CD4-positive, alpha-beta T cell treated with Interleukin-4 for 4 hours (primary cell): ENCODE measurements at regions not wholly inside any gene's neighbourhood (a gene's known extent, or its start where the extent isn't known, plus 50 kb on each side); places are given as distances from the start of the nearest gene placed in this dataset.

ENCODE experiments used
- DNase-seq: peaks from one replicate; pipeline ENCODE4 v3.0.0-alpha.2; 2020

- no peak for DNase-seq
Measured at GRCh38 chr18:53747663-53748160, 476.8 kb downstream of the MBD2 start.

- DNase-seq: no peak
Measured at GRCh38 chr18:53747210-53747609, 477.3 kb downstream of the MBD2 start.

GRCh38 chr18:53745986-53746385, 478.5 kb downstream of the MBD2 start:
- no peak for DNase-seq

GRCh38 chr18:53745224-53745967, 479.1 kb downstream of the MBD2 start:
- no peak for DNase-seq

GRCh38 chr18:53739700-53740099, 484.8 kb downstream of the MBD2 start:
- no peak for DNase-seq

GRCh38 chr18:53735526-53735925, 488.9 kb downstream of the MBD2 start:
- no peak for DNase-seq

- DNase-seq: no peak
Measured at GRCh38 chr18:53715243-53715853, 509.1 kb downstream of the MBD2 start.

- no peak for DNase-seq
Measured at GRCh38 chr18:53710080-53710479, 514.4 kb downstream of the MBD2 start.

GRCh38 chr18:53702480-53702879, 522.0 kb downstream of the MBD2 start:
- no peak for DNase-seq

- DNase-seq: no peak
Measured at GRCh38 chr18:53701697-53702096, 522.8 kb downstream of the MBD2 start.

GRCh38 chr18:53698907-53699306, 525.6 kb downstream of the MBD2 start:
- DNase-seq: no peak

- DNase-seq: no peak
Measured at GRCh38 chr18:53689886-53690285, 534.6 kb downstream of the MBD2 start.

- no peak for DNase-seq
Measured at GRCh38 chr18:53686965-53687364, 537.5 kb downstream of the MBD2 start.

GRCh38 chr18:53682796-53683195, 541.7 kb downstream of the MBD2 start:
- no peak for DNase-seq

GRCh38 chr18:53677480-53677879, 547.0 kb downstream of the MBD2 start:
- no peak for DNase-seq

- DNase-seq: no peak
Measured at GRCh38 chr18:53665701-53666100, 558.8 kb downstream of the MBD2 start.

- DNase-seq: no peak
Measured at GRCh38 chr18:53664575-53664974, 559.9 kb downstream of the MBD2 start.

GRCh38 chr18:53660306-53660705, 564.2 kb downstream of the MBD2 start:
- DNase-seq: no peak

- no peak for DNase-seq
Measured at GRCh38 chr18:53657257-53657656, 567.2 kb downstream of the MBD2 start.

GRCh38 chr18:53649621-53650020, 574.8 kb downstream of the MBD2 start:
- no peak for DNase-seq

GRCh38 chr18:53644799-53645471, 579.5 kb downstream of the MBD2 start:
- DNase-seq: no peak

- no peak for DNase-seq
Measured at GRCh38 chr18:53639687-53640086, 584.8 kb downstream of the MBD2 start.

- no peak for DNase-seq
Measured at GRCh38 chr18:53629337-53629736, 595.1 kb downstream of the MBD2 start.

GRCh38 chr18:53625997-53626599, 598.4 kb downstream of the MBD2 start:
- no peak for DNase-seq
